Breast epithelium (tissue), 3 donors: ENCODE measurements at regions not wholly inside any gene's neighbourhood (a gene's known extent, or its start where the extent isn't known, plus 50 kb on each side); places are given as distances from the start of the nearest gene placed in this dataset.

Experiments used
- POLR2A ChIP-seq: fragments of 450-650 bp; IDR thresholded peaks from one replicate; pipeline ENCODE4 v1.6.1; 2016; ENCODE audit warnings: antibody characterized with exemption, mild to moderate bottlenecking, moderate library complexity
- TF ChIP-seq, protein P1 (sequence below), 3 donors: fragments of 450-650 bp; IDR thresholded peaks; one replicate each; pipeline ENCODE4 v1.5.1; 2016 to 2017; ENCODE audit warnings: antibody characterized with exemption in 3 of 3, mild to moderate bottlenecking in 3 of 3, moderate library complexity in 3 of 3

DNA sequence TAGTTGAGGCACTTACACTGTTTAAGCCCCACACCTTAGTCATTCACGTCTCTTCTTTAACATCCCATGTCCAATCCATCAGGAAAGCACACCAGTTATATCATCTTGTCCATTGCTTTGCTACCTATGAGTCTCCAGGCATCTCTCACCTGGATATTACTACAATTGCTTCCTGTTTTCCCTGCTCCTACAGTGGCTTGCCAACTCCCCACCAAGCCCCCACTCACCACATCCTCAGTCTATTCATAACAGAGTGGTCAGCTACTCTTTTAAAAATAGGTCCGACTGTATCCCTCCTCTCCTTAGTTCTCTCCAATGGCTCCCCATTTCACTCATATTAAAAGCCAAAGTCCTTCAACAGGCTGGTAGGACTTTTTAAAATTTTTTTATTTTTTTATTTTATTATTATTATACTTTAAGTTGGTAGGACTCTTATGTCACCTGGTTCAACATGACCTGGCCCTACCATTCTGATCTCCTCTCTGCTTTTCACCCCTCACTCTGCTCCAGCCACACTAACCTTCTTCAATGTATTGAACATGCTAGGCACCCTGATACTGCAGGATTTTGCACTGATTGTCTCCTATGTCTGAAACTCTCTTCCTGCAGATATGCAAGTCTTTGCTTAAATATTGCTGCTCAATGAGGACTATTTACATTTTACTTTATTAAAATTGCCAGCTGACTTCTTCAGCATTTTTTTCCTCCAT, 253.2 kb downstream of the CYRIA start:
- TF ChIP-seq, protein P1, sequence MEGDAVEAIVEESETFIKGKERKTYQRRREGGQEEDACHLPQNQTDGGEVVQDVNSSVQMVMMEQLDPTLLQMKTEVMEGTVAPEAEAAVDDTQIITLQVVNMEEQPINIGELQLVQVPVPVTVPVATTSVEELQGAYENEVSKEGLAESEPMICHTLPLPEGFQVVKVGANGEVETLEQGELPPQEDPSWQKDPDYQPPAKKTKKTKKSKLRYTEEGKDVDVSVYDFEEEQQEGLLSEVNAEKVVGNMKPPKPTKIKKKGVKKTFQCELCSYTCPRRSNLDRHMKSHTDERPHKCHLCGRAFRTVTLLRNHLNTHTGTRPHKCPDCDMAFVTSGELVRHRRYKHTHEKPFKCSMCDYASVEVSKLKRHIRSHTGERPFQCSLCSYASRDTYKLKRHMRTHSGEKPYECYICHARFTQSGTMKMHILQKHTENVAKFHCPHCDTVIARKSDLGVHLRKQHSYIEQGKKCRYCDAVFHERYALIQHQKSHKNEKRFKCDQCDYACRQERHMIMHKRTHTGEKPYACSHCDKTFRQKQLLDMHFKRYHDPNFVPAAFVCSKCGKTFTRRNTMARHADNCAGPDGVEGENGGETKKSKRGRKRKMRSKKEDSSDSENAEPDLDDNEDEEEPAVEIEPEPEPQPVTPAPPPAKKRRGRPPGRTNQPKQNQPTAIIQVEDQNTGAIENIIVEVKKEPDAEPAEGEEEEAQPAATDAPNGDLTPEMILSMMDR (IDR thresholded peaks at IDR 0.05) = no peak
- TF ChIP-seq POLR2A = no peak
